ENCODE measurements at regions not wholly inside any gene's neighbourhood (a gene's known extent, or its start where the extent isn't known, plus 50 kb on each side); places are given as distances from the start of the nearest gene placed in this dataset.

DNA sequence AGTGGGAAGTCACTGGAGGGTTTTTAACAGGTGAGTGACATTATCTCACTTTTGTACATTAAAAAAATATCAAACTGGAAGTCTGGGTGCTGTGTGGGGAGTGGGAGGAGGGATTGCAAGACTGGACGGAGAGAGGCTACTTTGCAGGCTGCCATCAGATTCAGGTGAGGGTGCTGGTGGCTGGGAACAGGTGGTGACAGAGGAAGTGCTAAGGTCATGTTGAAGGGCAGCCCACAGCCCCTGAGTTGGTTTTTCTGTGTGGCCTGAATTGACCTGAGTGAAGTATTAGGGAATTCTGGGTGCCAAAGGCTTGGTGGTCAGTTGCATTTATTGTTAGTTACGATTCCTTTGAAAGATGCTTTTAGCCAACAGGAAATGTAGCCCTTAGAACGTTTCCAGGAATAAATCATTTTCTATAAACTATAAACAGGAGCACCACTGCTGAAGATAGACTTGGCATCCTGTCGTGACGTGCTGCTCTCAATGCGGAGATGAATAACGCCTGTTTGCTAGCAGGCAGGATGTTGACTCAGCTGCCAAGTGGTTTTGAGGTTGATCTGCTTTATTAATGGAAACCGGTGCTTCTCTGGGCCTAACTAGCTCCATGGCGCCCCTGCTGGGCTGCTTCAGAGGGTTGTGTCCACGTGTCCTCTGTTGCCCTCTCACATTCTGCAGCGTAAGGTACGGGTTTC, 707.5 kb upstream of the TMEM132C start:
- DNase-seq (ENCODE audit: low spot score in 2 of 2) = no peak
- in situ Hi-C loops (cut with MboI; ENCODE audit: low sequenced_read_pairs) = no loop called here
- no peak overlapping the region for H3K4me3 ChIP-seq

DNA sequence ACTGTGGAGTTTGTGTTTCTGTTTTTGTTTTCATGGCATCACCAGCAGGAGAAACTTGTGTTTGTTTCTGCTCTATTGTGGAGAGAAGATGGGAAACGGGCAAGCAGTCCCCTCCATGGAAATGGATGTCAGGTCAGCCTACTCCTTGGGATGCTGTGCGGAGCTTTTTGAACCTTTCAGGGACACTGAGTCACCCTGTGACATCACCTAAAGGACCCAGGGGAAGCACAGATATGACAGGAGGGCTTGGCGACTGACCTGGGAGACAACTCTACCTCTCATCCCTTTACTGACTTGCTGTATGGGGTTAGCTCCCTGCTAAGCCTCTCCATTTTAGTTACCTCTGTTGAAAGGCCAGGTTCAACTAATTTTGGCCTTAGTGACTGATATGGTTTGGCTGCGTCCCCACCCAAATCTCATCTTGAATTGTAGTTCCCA, 706.9 kb upstream of the TMEM132C start:
- H3K4me3 ChIP-seq = no peak overlapping the region
- no peaks in the 10 kb centered on the region for H3K9me3 ChIP-seq
- H3K27me3 ChIP-seq (ENCODE audit: low read depth) = no peaks in the 10 kb centered on the region
- no peak for DNase-seq (ENCODE audit: low spot score in 2 of 2)
- in situ Hi-C loops (cut with MboI; ENCODE audit: low sequenced_read_pairs) = no loop called here
- no peaks in the 10 kb centered on the region for H3K4me1 ChIP-seq
- H3K36me3 ChIP-seq (replicated peaks) = no peaks in the 10 kb centered on the region

More for the DNA sequence above, 707.5 kb upstream of the TMEM132C start:
- Histone ChIP-seq H3K9me3 (no peaks in the 10 kb centered on the region), H3K4me1 (no peaks in the 10 kb centered on the region), H3K27me3 (ENCODE audit: low read depth) (no peaks in the 10 kb centered on the region), H3K36me3 (replicated peaks) (no peaks in the 10 kb centered on the region)

DNA sequence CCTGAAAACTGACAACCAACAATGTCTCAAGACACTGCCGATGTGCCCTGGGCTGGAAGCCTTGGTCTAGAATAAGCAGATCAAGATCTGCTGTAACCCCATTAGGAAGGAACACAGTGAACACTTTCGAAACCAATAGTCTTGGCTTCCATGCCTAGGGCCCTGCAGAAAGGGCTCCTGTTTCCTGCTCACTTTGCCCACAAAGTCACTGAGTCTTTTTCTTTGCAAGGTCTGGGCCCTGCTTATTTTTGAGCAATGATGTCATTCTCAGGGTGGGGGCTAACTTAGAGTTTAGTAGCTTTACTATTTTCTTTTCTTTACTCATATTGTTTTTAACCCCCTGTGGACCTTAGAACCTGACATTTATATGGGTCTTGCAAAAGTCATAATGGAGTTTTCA, 704.2 kb upstream of the TMEM132C start:
- H3K9me3 ChIP-seq = no peaks in the 10 kb centered on the region
- H3K27me3 ChIP-seq (ENCODE audit: low read depth) = no peaks in the 10 kb centered on the region
- in situ Hi-C loops (cut with MboI; ENCODE audit: low sequenced_read_pairs) = no loop called here
- DNase-seq (ENCODE audit: low spot score in 2 of 2) = no peak
- no peak overlapping the region for H3K4me3 ChIP-seq
- no peaks in the 10 kb centered on the region for H3K4me1 ChIP-seq
- H3K36me3 ChIP-seq (replicated peaks) = no peaks in the 10 kb centered on the region

DNA sequence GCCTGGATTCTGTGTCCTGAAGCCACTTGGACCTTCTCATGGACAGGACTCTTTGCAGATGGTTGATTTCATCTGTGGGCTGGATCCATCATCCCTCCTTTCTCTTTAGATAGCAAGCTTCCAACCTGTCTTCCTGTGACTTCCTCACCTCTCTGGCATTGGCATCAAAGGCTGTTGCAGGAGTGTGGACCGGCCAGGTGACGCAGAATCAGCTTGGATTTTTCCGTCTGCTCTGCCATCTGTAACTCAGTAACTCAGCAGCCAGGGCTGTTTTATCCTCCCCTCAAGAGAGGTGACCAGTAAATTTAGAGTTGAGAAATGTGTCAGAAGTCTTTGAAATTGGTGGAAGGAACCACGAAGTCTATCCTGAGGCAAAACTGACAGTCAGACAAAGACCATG, 701.7 kb upstream of the TMEM132C start:
- in situ Hi-C loops (cut with MboI; ENCODE audit: low sequenced_read_pairs) = no loop called here
- H3K9me3 ChIP-seq = no peaks in the 10 kb centered on the region

DNA sequence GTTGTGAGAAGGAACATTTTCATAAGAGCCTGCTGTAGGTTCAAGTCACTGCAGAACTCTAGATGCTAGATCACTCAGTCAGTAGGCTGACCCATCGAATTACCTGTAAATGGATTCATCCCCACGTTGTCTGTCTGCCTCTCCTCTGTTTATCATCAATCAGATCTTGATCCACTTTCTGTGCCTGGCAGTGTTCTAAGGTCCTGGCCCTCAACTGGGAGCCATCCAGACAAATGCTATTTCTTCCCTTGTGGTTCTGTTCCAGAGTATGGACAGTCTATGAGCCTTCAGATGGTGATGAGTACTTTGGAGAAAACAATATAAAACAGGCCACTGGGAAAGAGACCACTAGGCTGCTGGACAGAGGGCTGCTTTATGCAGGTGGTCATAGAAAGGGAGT, 699.4 kb upstream of the TMEM132C start:
- H3K36me3 ChIP-seq (replicated peaks) = no peaks in the 10 kb centered on the region
- H3K4me1 ChIP-seq = no peaks in the 10 kb centered on the region
- H3K9me3 ChIP-seq = no peaks in the 10 kb centered on the region
- H3K4me3 ChIP-seq = no peak overlapping the region
- H3K27me3 ChIP-seq (ENCODE audit: low read depth) = no peaks in the 10 kb centered on the region
- in situ Hi-C loops (cut with MboI; ENCODE audit: low sequenced_read_pairs) = no loop called here
- no peak for DNase-seq (ENCODE audit: low spot score in 2 of 2)

More for the DNA sequence above, 701.7 kb upstream of the TMEM132C start:
- Histone ChIP-seq H3K27me3 (ENCODE audit: low read depth) (no peaks in the 10 kb centered on the region), H3K4me3 (no peak overlapping the region), H3K4me1 (no peaks in the 10 kb centered on the region), H3K36me3 (replicated peaks) (no peaks in the 10 kb centered on the region)
- no peak for DNase-seq (ENCODE audit: low spot score in 2 of 2)

DNA sequence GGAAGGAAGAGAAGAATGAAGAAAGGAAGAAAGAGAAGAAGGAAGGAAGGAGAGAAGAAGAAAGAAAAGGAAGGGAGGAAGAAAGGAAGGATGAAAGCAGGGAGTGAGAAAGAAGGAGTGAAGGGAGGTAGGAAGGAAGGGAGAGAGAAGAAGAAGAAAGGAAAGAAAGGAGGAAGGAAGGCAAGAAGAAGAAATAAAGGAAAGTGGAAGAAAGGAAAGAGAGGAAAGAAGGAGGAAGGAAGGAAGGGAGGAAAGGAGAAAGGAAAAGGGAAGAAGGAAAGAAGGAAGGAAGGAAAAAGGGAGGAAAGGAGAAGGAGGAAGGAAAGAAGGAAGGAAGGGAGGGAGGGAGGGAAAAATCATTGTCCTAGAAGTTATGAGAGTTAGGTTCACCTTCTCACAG, 696.6 kb upstream of the TMEM132C start:
- H3K4me3 ChIP-seq = no peak overlapping the region
- H3K27me3 ChIP-seq (ENCODE audit: low read depth) = no peaks in the 10 kb centered on the region
- H3K36me3 ChIP-seq (replicated peaks) = no peaks in the 10 kb centered on the region
- no peaks in the 10 kb centered on the region for H3K9me3 ChIP-seq
- in situ Hi-C loops (cut with MboI; ENCODE audit: low sequenced_read_pairs) = no loop called here
- no peaks in the 10 kb centered on the region for H3K4me1 ChIP-seq
- DNase-seq (ENCODE audit: low spot score in 2 of 2) = no peak

DNA sequence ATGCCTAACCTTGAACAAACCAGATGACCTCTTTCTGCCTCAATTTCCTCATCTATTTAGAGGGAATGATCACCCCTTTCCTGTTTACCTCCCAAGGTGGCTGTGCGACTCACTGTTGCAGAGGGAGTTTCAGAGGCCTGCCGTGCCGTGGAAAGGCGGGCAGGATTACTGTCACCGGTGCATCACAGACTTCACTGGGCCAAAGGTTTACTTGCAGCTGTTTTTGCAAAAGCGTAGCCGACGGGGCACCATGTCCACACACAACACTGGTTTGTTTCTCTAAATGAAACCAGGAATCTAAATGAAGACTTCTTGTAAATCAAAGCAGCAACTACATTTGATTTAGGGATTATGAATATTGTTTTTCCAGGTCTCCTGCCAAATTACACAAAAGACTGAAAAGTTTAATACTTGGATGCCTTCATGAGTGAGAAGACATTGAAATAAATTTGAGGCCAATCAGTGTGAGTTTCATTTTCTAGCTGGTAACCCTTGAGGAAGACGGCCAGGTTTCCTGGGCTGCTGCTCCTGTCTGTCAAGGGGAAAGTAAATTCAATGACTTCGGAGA, 696.1 kb upstream of the TMEM132C start:
- Histone ChIP-seq H3K4me3 (no peak overlapping the region), H3K9me3 (no peaks in the 10 kb centered on the region), H3K4me1 (no peaks in the 10 kb centered on the region), H3K36me3 (replicated peaks) (no peaks in the 10 kb centered on the region), H3K27me3 (ENCODE audit: low read depth) (no peaks in the 10 kb centered on the region)
- DNase-seq (ENCODE audit: low spot score in 2 of 2) = no peak
- in situ Hi-C loops (cut with MboI; ENCODE audit: low sequenced_read_pairs) = no loop called here

DNA sequence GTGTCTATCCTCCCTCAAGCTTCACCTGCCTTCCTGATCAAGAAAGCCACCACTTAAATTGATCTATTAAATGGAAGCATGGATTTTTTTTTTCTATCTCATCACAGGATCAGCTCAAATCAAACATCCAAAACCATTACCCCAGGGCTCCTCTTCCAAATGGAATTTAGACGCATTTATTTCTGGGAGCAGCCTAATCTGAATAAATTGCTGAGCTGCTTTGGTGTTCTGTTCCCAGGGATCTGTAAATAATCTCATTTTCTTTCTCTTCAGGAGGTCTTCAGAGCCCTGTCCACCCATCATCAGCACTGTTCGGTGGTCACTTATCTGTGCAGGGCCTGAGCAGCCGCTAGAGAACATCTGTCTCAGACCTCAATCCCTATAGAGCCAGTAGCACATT, 695.4 kb upstream of the TMEM132C start:
- in situ Hi-C loops (cut with MboI; ENCODE audit: low sequenced_read_pairs) = no loop called here
- Histone ChIP-seq H3K27me3 (ENCODE audit: low read depth) (no peaks in the 10 kb centered on the region), H3K9me3 (no peaks in the 10 kb centered on the region), H3K4me3 (no peak overlapping the region), H3K36me3 (replicated peaks) (no peaks in the 10 kb centered on the region), H3K4me1 (no peaks in the 10 kb centered on the region)
- no peak for DNase-seq (ENCODE audit: low spot score in 2 of 2)

DNA sequence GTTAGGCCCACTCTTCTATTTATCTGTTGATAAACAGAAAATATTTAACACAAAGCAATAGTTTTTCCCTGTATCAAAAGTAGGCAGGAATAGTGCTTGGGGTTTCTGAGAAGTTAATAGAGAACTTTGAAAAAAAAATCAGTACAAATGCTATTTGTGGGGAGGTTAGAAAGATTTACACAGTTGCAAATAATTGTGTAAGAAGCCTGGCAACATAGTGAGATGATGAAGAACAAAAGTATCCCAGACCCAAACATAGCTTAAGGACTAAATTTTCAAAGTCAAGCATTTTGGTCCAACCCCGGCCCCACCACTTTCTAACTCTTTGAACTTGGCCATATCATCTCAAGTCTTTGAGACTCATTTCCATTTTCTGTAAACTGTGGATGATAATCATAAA, 687.5 kb upstream of the TMEM132C start:
- no peak for DNase-seq (ENCODE audit: low spot score in 2 of 2)
- in situ Hi-C loops (cut with MboI; ENCODE audit: low sequenced_read_pairs) = no loop called here
- H3K27me3 ChIP-seq (ENCODE audit: low read depth) = no peaks in the 10 kb centered on the region
- no peaks in the 10 kb centered on the region for H3K9me3 ChIP-seq
- H3K36me3 ChIP-seq (replicated peaks) = no peaks in the 10 kb centered on the region
- no peaks in the 10 kb centered on the region for H3K4me1 ChIP-seq
- H3K4me3 ChIP-seq = no peak overlapping the region

DNA sequence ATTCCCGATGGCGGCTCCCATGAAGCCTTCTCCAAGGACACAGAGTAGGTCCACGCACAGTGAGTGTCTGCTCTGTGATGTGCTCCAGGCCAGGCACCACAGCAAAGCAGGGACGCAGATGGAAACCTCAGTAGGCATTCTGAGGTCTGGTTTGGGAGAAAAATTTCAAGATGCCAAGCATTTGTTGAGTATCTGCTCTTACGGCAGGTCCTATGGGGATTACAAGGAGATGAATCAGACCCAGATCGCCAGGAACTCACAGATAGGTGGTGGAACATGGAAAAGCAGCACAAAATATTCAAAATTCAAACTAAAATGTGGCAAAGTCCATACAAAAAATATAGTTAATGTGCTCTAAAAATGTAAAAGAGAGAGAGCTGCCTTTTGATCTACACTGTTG, 684.9 kb upstream of the TMEM132C start:
- in situ Hi-C loops (cut with MboI; ENCODE audit: low sequenced_read_pairs) = no loop called here
- H3K27me3 ChIP-seq (ENCODE audit: low read depth) = no peaks in the 10 kb centered on the region
- H3K9me3 ChIP-seq = no peaks in the 10 kb centered on the region
- H3K4me3 ChIP-seq = no peak overlapping the region
- H3K4me1 ChIP-seq = no peaks in the 10 kb centered on the region
- no peaks in the 10 kb centered on the region for H3K36me3 ChIP-seq (replicated peaks)
- no peak for DNase-seq (ENCODE audit: low spot score in 2 of 2)

DNA sequence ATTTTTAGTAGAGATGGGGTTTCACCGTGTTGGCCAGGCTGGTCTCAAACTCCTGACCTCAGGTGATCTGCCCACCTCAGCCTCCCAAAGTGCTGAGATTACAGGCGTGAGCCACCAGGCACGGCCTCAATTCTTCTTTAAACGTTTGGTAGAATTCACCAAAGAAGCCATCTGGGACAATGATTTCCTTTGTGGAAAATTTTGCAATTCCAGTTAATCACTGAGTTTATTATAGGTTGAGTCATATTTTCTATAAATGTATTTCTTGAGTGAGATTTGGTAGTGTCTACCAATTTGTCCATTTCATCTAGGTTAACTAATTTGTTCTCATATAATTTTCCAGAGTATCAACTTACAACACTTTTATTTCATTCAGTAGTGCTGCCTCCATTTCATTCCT, 683.9 kb upstream of the TMEM132C start:
- no peak for DNase-seq (ENCODE audit: low spot score in 2 of 2)
- in situ Hi-C loops (cut with MboI; ENCODE audit: low sequenced_read_pairs) = no loop called here
- Histone ChIP-seq H3K9me3 (no peaks in the 10 kb centered on the region), H3K4me1 (no peaks in the 10 kb centered on the region), H3K27me3 (ENCODE audit: low read depth) (no peaks in the 10 kb centered on the region), H3K4me3 (no peak overlapping the region), H3K36me3 (replicated peaks) (no peaks in the 10 kb centered on the region)

DNA sequence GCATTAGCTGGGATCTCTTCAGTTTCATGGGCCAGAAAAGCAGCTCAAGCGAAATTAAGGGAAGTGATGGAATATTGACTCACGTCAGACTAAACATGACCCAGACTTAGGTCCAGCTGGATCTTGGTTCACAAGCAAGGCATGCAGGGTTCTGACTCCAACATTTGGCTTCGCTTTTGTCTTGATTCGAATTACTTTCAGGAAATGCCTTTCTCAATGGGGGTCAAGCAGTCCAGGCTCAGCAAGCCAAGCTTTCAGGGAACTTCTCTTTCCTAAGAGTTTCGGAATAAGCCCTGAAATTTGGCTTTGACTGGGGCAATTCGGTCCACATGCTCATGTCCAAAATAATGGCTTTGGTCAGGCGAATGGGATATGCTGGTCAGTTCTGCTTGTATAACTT, 678.7 kb upstream of the TMEM132C start:
- Histone ChIP-seq H3K4me1 (no peaks in the 10 kb centered on the region), H3K4me3 (no peak overlapping the region), H3K9me3 (no peaks in the 10 kb centered on the region), H3K36me3 (replicated peaks) (no peaks in the 10 kb centered on the region), H3K27me3 (ENCODE audit: low read depth) (no peaks in the 10 kb centered on the region)
- in situ Hi-C loops (cut with MboI; ENCODE audit: low sequenced_read_pairs) = no loop called here
- no peak for DNase-seq (ENCODE audit: low spot score in 2 of 2)

DNA sequence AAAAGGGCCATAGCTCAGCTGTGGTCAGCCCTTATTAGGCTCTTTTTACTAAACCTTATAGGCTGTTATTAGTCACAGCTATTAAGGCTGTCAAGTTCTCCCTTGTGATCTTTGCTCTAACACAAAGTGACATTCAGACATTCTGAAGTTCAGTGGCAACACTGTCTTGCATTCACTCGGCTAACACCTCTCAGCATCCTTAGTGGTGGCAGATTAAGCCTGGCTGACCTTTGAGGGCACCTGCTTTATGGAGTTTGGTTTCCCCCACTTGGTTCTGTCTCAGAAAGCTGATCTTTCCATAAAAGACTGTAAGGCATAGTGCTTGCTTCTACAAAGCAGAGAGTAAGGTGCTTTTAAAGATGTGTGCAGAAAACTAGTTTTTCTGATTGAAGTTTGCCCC, 677.4 kb upstream of the TMEM132C start:
- Histone ChIP-seq H3K4me1 (no peaks in the 10 kb centered on the region), H3K9me3 (no peaks in the 10 kb centered on the region; the same call in 1 of the 2 replicates), H3K36me3 (replicated peaks) (no peaks in the 10 kb centered on the region), H3K27me3 (ENCODE audit: low read depth) (no peaks in the 10 kb centered on the region), H3K4me3 (no peak overlapping the region)
- in situ Hi-C loops (cut with MboI; ENCODE audit: low sequenced_read_pairs) = no loop called here
- DNase-seq (ENCODE audit: low spot score in 2 of 2) = no peak

DNA sequence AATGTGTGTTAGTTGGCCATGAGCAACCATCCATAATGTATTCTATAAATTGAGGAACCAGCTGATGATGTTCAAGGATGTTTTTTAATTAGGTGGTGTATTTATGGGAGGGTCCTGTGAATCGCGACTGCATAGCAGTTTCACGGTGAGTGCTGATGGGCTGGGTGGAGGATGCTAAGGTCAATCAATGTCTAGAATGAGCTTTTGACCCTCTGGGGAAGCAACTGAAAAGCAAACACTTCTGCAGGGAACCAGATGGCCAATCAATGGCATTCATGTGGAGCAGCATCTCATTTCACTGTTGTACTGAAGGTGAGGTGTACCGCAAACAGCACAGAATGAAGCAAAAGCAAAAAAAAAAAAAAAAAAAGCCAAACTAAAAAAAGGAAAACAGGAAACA, 676.1 kb upstream of the TMEM132C start:
- Histone ChIP-seq H3K4me3 (no peak overlapping the region), H3K4me1 (no peaks in the 10 kb centered on the region), H3K9me3 (no peaks in the 10 kb centered on the region; the same call in 1 of the 2 replicates), H3K36me3 (replicated peaks) (no peaks in the 10 kb centered on the region), H3K27me3 (ENCODE audit: low read depth) (no peaks in the 10 kb centered on the region)
- in situ Hi-C loops (cut with MboI; ENCODE audit: low sequenced_read_pairs) = no loop called here
- DNase-seq (ENCODE audit: low spot score in 2 of 2) = no peak

DNA sequence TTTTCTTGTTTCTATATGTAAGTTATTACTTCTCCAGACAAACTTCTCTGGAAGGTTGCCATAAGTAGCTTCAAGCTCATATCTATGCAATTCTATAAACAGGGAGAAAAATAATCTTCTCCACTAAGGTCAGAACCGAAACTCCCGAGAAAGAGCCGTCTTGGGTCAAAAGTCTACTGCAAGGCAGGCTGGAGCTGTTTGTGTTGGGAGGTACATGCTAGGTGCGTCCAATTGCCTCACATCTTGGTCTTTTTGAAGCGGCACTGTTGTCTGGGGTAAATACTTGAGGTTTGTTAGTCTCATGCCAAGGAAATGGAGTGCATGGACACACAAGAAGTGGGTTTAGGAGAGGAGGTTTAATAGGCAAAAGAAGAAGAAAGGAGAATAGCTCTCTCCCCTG, 674.7 kb upstream of the TMEM132C start:
- Histone ChIP-seq H3K36me3 (replicated peaks) (no peaks in the 10 kb centered on the region), H3K9me3 (no peaks in the 10 kb centered on the region; the same call in 1 of the 2 replicates), H3K27me3 (ENCODE audit: low read depth) (no peaks in the 10 kb centered on the region), H3K4me1 (no peaks in the 10 kb centered on the region), H3K4me3 (no peak overlapping the region)
- in situ Hi-C loops (cut with MboI; ENCODE audit: low sequenced_read_pairs) = no loop called here
- DNase-seq (ENCODE audit: low spot score in 2 of 2) = no peak

All from HAP-1 (cell line).